HEK293T (cell line): ENCODE measurements at regions not wholly inside any gene's neighbourhood (a gene's known extent, or its start where the extent isn't known, plus 50 kb on each side); places are given as distances from the start of the nearest gene placed in this dataset.

Experiments used
- BHLHE40 ChIP-seq: fragments of 450-650 bp; IDR thresholded peaks from 2 replicates; pipeline ENCODE4 v1.6.1; 2016; ENCODE audit warnings: mild to moderate bottlenecking, moderate library complexity, borderline replicate concordance
- ELF4 ChIP-seq: fragments of 450-650 bp; IDR thresholded peaks from 2 replicates; pipeline ENCODE4 v1.6.1; 2017; ENCODE audit warnings: antibody characterized with exemption
- FOXA1 ChIP-seq: fragments of 450-650 bp; IDR thresholded peaks from 2 replicates; pipeline ENCODE4 v1.6.1; 2016; ENCODE audit warnings: mild to moderate bottlenecking
- FOXK2 ChIP-seq: fragments of 450-650 bp; IDR thresholded peaks from 2 replicates; pipeline ENCODE4 v1.6.1; 2016; ENCODE audit warnings: mild to moderate bottlenecking
- HDGF ChIP-seq: fragments of 450-650 bp; IDR thresholded peaks from 2 replicates; pipeline ENCODE4 v1.6.1; 2017; ENCODE audit warnings: antibody characterized with exemption, borderline replicate concordance
- LEF1 ChIP-seq: fragments of 450-650 bp; IDR thresholded peaks from 2 replicates; pipeline ENCODE4 v1.6.1; 2017; ENCODE audit warnings: mild to moderate bottlenecking, borderline replicate concordance
- NFRKB ChIP-seq: fragments of 450-650 bp; IDR thresholded peaks from 2 replicates; pipeline ENCODE4 v1.6.1; 2016; ENCODE audit warnings: mild to moderate bottlenecking, moderate library complexity
- SP1 ChIP-seq: fragments of 450-650 bp; IDR thresholded peaks from 2 replicates; pipeline ENCODE4 v1.6.1; 2017
- ZNF384 ChIP-seq: fragments of 450-650 bp; IDR thresholded peaks from 2 replicates; pipeline ENCODE4 v1.6.1; 2016

DNA sequence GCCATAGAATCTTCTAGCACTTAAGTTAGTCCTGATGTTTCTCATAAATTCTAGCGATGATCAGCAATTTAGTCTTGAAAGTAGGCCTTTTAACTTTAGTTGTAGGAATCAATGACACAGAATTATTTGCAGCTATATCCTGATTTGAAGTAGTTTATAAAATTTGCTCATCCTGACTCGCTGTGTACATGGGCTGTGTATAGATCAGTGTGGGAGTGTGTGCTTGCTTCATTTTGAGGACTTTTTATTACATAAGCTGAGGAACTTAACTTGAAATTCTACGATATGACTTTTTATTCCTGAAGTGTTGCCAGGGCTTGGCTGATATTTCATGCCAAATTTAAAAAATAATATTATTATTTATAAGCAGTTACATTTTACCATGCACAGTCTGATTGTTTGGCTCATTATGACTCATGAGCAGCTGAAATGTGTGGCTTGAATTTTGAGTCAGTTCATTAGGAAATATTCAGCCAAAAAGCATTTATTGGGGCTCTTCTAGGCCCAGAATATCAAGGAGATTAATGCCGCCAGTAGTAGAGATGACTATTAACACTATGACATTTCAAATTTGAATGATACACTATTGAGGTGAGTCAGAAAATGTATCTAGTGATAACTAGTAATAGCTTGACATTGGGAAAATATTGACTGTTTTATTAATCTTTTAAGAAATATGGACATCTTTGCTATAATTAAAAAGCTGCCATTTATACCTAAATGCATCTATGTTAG is 128.9 kb upstream of the LIMCH1 start:
- no peak for TF ChIP-seq NFRKB
- TF ChIP-seq SP1 = no peak
- TF ChIP-seq HDGF = no peak
- TF ChIP-seq FOXK2 = no peak
- no peak for TF ChIP-seq ELF4
- TF ChIP-seq BHLHE40 = no peak
- TF ChIP-seq ZNF384 = no peak
- TF ChIP-seq LEF1 = no peak
- no peak for TF ChIP-seq FOXA1
